ENCODE measurements at regions not wholly inside any gene's neighbourhood (a gene's known extent, or its start where the extent isn't known, plus 50 kb on each side); places are given as distances from the start of the nearest gene placed in this dataset.

DNA sequence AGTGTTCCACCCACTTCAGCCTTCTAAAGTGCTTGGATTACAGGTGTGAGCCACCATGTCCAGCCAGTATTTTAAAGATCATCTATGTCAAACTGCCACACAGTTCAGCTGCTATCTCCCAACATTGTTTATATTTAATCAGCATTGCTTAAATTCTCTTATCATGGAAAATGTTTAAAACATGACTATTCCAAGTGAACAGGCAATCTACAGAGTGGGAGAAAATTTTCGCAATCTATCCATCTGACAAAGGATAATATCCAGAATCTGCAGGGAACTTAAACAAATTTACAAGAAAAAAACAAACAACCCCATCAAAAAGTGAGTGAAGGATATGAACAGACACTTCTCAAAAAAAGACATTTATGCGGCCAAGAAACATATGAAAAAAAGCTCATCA, 69.4 kb upstream of the NAV3 start:
- Histone ChIP-seq H3K9me3 (ENCODE audit: control insufficient read depth, insufficient read depth, low read depth, low read length) (no peaks in the 10 kb centered on the region), H3K27ac (ENCODE audit: extremely low read depth, low read depth, low read length) (no peak overlapping the region), H3K36me3 (ENCODE audit: control insufficient read depth in 2 of 2, insufficient read depth in 1 of 2, low read length in 2 of 2) (no peaks in the 10 kb centered on the region), H3K4me3 (ENCODE audit: low read depth, low read length) (no peak overlapping the region), H3K4me1 (ENCODE audit: control insufficient read depth, insufficient read depth, low read length) (peaks cover 7% of the 10 kb centered on the region; the same call in 1 of the 2 replicates)
- CTCF ChIA-PET: no interaction called here
- POLR2A ChIA-PET: no interaction called here
- no peak for TF ChIP-seq ZNF48 (tag by site-specific recombination; IDR thresholded peaks at IDR 0.05)
- no peak for TF ChIP-seq ZSCAN16 (tag by site-specific recombination; IDR thresholded peaks at IDR 0.05)
- no peak for TF ChIP-seq ZNF610 (tag by site-specific recombination; IDR thresholded peaks at IDR 0.05; ENCODE audit: borderline replicate concordance)
- no peak for TF ChIP-seq ZNF585B (tag by site-specific recombination; IDR thresholded peaks at IDR 0.05)
- TF ChIP-seq, protein P1, sequence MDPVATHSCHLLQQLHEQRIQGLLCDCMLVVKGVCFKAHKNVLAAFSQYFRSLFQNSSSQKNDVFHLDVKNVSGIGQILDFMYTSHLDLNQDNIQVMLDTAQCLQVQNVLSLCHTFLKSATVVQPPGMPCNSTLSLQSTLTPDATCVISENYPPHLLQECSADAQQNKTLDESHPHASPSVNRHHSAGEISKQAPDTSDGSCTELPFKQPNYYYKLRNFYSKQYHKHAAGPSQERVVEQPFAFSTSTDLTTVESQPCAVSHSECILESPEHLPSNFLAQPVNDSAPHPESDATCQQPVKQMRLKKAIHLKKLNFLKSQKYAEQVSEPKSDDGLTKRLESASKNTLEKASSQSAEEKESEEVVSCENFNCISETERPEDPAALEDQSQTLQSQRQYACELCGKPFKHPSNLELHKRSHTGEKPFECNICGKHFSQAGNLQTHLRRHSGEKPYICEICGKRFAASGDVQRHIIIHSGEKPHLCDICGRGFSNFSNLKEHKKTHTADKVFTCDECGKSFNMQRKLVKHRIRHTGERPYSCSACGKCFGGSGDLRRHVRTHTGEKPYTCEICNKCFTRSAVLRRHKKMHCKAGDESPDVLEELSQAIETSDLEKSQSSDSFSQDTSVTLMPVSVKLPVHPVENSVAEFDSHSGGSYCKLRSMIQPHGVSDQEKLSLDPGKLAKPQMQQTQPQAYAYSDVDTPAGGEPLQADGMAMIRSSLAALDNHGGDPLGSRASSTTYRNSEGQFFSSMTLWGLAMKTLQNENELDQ (tag by site-specific recombination; IDR thresholded peaks at IDR 0.05; ENCODE audit: low read depth): no peak
- no peak for TF ChIP-seq ZNF239 (tag by site-specific recombination; IDR thresholded peaks at IDR 0.05)
- no peak for TF ChIP-seq ZNF747 (tag by site-specific recombination; IDR thresholded peaks at IDR 0.05)
- TF ChIP-seq, protein P2, sequence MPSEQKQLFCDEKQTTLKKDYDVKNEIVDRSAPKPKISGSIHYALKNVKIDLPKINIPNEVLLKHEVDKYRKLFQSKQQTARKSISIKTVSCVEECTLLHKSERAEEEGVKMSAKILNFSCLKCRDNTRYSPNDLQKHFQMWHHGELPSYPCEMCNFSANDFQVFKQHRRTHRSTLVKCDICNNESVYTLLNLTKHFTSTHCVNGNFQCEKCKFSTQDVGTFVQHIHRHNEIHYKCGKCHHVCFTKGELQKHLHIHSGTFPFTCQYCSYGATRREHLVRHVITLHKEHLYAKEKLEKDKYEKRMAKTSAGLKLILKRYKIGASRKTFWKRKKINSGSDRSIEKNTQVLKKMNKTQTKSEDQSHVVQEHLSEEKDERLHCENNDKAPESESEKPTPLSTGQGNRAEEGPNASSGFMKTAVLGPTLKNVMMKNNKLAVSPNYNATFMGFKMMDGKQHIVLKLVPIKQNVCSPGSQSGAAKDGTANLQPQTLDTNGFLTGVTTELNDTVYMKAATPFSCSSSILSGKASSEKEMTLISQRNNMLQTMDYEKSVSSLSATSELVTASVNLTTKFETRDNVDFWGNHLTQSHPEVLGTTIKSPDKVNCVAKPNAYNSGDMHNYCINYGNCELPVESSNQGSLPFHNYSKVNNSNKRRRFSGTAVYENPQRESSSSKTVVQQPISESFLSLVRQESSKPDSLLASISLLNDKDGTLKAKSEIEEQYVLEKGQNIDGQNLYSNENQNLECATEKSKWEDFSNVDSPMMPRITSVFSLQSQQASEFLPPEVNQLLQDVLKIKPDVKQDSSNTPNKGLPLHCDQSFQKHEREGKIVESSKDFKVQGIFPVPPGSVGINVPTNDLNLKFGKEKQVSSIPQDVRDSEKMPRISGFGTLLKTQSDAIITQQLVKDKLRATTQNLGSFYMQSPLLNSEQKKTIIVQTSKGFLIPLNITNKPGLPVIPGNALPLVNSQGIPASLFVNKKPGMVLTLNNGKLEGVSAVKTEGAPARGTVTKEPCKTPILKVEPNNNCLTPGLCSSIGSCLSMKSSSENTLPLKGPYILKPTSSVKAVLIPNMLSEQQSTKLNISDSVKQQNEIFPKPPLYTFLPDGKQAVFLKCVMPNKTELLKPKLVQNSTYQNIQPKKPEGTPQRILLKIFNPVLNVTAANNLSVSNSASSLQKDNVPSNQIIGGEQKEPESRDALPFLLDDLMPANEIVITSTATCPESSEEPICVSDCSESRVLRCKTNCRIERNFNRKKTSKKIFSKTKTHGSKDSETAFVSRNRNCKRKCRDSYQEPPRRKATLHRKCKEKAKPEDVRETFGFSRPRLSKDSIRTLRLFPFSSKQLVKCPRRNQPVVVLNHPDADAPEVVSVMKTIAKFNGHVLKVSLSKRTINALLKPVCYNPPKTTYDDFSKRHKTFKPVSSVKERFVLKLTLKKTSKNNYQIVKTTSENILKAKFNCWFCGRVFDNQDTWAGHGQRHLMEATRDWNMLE (tag by site-specific recombination; conservative IDR thresholded peaks at IDR 0.05; ENCODE audit: low read depth): no peak
- TF ChIP-seq ZNF596 (tag by site-specific recombination; IDR thresholded peaks at IDR 0.05): no peak
- TF ChIP-seq ZFHX2 (tag by site-specific recombination; conservative IDR thresholded peaks at IDR 0.05): no peak
- TF ChIP-seq, protein P3, sequence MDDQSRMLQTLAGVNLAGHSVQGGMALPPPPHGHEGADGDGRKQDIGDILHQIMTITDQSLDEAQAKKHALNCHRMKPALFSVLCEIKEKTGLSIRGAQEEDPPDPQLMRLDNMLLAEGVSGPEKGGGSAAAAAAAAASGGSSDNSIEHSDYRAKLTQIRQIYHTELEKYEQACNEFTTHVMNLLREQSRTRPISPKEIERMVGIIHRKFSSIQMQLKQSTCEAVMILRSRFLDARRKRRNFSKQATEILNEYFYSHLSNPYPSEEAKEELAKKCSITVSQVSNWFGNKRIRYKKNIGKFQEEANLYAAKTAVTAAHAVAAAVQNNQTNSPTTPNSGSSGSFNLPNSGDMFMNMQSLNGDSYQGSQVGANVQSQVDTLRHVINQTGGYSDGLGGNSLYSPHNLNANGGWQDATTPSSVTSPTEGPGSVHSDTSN (CRISPR knock-in tag; IDR thresholded peaks at IDR 0.05): no peak
- no peak for TF ChIP-seq PRDM1 (tag by site-specific recombination; IDR thresholded peaks at IDR 0.05)
- no peak for TF ChIP-seq REPIN1 (tag by site-specific recombination; IDR thresholded peaks at IDR 0.05; ENCODE audit: low read depth)
- TF ChIP-seq ZNF157 (tag by site-specific recombination; IDR thresholded peaks at IDR 0.05): no peak
- no peak for TF ChIP-seq ZNF174 (tag by site-specific recombination; IDR thresholded peaks at IDR 0.05)
- TF ChIP-seq, protein P4, sequence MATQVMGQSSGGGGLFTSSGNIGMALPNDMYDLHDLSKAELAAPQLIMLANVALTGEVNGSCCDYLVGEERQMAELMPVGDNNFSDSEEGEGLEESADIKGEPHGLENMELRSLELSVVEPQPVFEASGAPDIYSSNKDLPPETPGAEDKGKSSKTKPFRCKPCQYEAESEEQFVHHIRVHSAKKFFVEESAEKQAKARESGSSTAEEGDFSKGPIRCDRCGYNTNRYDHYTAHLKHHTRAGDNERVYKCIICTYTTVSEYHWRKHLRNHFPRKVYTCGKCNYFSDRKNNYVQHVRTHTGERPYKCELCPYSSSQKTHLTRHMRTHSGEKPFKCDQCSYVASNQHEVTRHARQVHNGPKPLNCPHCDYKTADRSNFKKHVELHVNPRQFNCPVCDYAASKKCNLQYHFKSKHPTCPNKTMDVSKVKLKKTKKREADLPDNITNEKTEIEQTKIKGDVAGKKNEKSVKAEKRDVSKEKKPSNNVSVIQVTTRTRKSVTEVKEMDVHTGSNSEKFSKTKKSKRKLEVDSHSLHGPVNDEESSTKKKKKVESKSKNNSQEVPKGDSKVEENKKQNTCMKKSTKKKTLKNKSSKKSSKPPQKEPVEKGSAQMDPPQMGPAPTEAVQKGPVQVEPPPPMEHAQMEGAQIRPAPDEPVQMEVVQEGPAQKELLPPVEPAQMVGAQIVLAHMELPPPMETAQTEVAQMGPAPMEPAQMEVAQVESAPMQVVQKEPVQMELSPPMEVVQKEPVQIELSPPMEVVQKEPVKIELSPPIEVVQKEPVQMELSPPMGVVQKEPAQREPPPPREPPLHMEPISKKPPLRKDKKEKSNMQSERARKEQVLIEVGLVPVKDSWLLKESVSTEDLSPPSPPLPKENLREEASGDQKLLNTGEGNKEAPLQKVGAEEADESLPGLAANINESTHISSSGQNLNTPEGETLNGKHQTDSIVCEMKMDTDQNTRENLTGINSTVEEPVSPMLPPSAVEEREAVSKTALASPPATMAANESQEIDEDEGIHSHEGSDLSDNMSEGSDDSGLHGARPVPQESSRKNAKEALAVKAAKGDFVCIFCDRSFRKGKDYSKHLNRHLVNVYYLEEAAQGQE (tag by site-specific recombination; IDR thresholded peaks at IDR 0.05): no peak
- no peak for TF ChIP-seq ZNF558 (tag by site-specific recombination; IDR thresholded peaks at IDR 0.05)
- TF ChIP-seq, protein P5, sequence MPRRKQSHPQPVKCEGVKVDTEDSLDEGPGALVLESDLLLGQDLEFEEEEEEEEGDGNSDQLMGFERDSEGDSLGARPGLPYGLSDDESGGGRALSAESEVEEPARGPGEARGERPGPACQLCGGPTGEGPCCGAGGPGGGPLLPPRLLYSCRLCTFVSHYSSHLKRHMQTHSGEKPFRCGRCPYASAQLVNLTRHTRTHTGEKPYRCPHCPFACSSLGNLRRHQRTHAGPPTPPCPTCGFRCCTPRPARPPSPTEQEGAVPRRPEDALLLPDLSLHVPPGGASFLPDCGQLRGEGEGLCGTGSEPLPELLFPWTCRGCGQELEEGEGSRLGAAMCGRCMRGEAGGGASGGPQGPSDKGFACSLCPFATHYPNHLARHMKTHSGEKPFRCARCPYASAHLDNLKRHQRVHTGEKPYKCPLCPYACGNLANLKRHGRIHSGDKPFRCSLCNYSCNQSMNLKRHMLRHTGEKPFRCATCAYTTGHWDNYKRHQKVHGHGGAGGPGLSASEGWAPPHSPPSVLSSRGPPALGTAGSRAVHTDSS (tag by site-specific recombination; IDR thresholded peaks at IDR 0.05): no peak
- TF ChIP-seq ZNF16 (tag by site-specific recombination; IDR thresholded peaks at IDR 0.05; ENCODE audit: low read depth): no peak
- no peak for TF ChIP-seq BCL11A (tag by site-specific recombination; IDR thresholded peaks at IDR 0.05; ENCODE audit: low read depth)

Data from HEK293 (cell line).